Right atrium auricular region (tissue), 2 donors: ENCODE measurements at regions not wholly inside any gene's neighbourhood (a gene's known extent, or its start where the extent isn't known, plus 50 kb on each side); places are given as distances from the start of the nearest gene placed in this dataset.
A peak's percentile ranks its signal among the peaks of the same experiment; 100 is the strongest.

Source experiments
- DNase-seq: peaks from one replicate; pipeline ENCODE4 v3.0.0-alpha.2; 2019; ENCODE audit warnings: low spot score
- H3K27ac ChIP-seq, 2 donors: fragments of 200-600 bp; sonication (generic); 1 replicate in 1 of 2; 2 replicates in 1 of 2; pipeline ENCODE4 v1.5.1; 2016 to 2019
- H3K27me3 ChIP-seq, 2 donors: fragments of 200-600 bp; sonication (generic); one replicate each; pipeline versions ENCODE4 v1.5.1 to v1.6.0; 2017 to 2019
- H3K36me3 ChIP-seq: fragments of 200-600 bp; sonication (generic); one replicate; pipeline ENCODE4 v1.5.1; 2016
- H3K4me1 ChIP-seq, 2 donors: fragments of 200-600 bp; sonication (generic); one replicate each; pipeline versions ENCODE4 v1.5.1 to v1.6.0; 2017 to 2019
- H3K4me3 ChIP-seq, 2 donors: fragments of 200-600 bp; sonication (generic); 1 replicate in 1 of 2; 2 replicates in 1 of 2; pipeline ENCODE4 v1.5.1; 2017 to 2019; ENCODE audit warnings: mild to moderate bottlenecking in 1 of 2, moderate library complexity in 1 of 2
- H3K9me3 ChIP-seq, 2 donors: fragments of 200-600 bp; sonication (generic); one replicate each; pipeline ENCODE4 v1.5.1; 2019
- TF ChIP-seq, protein P1 (sequence below), 2 donors: fragments of 200-600 bp; sonication (generic); IDR thresholded peaks; one replicate each; pipeline ENCODE4 v1.5.1; 2019; ENCODE audit warnings: antibody characterized with exemption in 2 of 2

DNA sequence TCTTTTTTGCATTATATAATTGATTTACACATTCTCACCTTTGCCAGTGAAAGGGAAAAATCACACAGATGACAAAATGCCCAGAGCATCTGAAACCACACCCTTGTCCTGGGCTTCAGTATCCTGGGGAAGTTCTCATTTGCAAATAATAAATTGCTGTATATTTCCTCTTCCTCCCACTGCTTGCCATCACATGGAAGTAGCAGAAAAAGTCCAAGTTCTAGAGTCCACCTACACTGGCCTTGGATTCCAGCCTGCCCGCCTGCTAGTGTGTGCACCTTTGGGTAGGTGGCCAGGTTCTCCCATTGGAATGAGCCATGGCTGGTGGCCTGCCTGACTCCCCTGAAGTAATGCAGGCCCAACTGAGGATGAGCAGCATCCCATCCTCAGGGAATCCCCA lies 149.4 kb downstream of the GADD45G start:
- H3K4me1 ChIP-seq, result peaks cover 0 to 22% of the 10 kb centered on the region in 2 donors
- no peaks in the 10 kb centered on the region for H3K9me3 ChIP-seq
- H3K27me3 ChIP-seq, result no peaks in the 10 kb centered on the region
- H3K36me3 ChIP-seq, result no peaks in the 10 kb centered on the region
- TF ChIP-seq, protein P1, sequence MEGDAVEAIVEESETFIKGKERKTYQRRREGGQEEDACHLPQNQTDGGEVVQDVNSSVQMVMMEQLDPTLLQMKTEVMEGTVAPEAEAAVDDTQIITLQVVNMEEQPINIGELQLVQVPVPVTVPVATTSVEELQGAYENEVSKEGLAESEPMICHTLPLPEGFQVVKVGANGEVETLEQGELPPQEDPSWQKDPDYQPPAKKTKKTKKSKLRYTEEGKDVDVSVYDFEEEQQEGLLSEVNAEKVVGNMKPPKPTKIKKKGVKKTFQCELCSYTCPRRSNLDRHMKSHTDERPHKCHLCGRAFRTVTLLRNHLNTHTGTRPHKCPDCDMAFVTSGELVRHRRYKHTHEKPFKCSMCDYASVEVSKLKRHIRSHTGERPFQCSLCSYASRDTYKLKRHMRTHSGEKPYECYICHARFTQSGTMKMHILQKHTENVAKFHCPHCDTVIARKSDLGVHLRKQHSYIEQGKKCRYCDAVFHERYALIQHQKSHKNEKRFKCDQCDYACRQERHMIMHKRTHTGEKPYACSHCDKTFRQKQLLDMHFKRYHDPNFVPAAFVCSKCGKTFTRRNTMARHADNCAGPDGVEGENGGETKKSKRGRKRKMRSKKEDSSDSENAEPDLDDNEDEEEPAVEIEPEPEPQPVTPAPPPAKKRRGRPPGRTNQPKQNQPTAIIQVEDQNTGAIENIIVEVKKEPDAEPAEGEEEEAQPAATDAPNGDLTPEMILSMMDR (IDR thresholded peaks at IDR 0.05), result no peak
- H3K4me3 ChIP-seq, result no peak overlapping the region
- no peak overlapping the region for H3K27ac ChIP-seq
- no peak for DNase-seq

DNA sequence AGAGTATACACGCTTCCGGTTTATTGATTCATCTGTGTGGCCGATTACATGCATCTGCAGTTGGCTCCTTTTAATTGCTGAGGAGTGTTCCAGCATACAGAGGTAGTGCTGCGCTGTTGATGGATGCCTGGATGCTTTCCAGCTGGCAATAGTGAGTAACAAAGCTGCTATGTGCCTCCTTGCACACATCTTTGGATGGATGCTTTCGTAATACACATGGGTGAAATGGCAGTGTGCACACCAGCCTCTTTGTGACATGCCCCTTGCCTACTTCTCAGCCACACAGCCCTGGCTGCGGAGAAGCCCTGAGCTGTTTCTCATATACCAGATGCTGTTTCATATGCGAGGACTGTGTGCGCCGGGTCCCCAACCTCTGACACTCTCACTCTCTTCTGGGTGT lies 151.0 kb downstream of the GADD45G start:
- H3K9me3 ChIP-seq, result no peaks in the 10 kb centered on the region
- no peaks in the 10 kb centered on the region for H3K27me3 ChIP-seq
- H3K36me3 ChIP-seq, result no peaks in the 10 kb centered on the region
- H3K27ac ChIP-seq, result peak overlapping the region in 1 of 2 donors; percentile 19
- TF ChIP-seq, protein P1 (IDR thresholded peaks at IDR 0.05), result no peak
- DNase-seq, result no peak
- H3K4me1 ChIP-seq, result peaks cover 0 to 14% of the 10 kb centered on the region in 2 donors
- H3K4me3 ChIP-seq, result no peak overlapping the region

DNA sequence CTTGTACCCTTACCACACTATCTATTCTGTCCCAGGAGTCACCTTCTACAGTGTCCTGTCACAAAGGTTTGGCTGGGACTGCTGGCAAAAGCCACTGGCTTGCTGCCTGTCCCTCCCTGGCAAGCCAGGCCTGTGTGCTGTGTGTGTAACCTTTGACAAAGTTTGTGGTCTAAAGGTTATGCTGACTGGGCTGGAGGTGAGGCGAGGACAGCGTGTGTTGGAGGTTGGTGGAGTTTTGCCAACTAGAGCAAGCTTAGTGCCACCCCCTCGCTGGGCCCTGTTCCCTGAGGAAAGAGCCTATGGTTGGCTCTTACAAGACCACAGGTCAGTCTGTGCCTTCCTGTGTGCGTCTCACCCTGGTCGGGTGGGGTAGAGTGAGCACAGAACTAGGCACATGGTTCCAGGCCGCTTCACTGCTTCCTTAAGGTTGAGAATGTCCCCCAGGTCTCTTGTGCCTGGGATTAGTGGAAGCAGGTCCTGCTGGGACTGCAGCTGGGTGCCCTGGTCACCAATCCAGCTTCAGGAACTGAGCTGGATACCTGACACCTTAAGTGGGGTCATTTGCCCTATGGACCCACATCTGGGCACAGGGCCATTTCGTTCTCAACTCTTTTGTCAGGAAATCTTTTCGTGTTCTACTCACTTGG lies 152.2 kb downstream of the GADD45G start:
- Histone ChIP-seq H3K36me3 (no peaks in the 10 kb centered on the region), H3K9me3 (no peaks in the 10 kb centered on the region), H3K27me3 (no peaks in the 10 kb centered on the region), H3K4me1 (peaks cover 0 to 14% of the 10 kb centered on the region in 2 donors), H3K4me3 (no peak overlapping the region), H3K27ac (peak overlapping the region in 1 of 2 donors; percentile 19)
- TF ChIP-seq, protein P1 (IDR thresholded peaks at IDR 0.05), result no peak
- DNase-seq, result no peak

DNA sequence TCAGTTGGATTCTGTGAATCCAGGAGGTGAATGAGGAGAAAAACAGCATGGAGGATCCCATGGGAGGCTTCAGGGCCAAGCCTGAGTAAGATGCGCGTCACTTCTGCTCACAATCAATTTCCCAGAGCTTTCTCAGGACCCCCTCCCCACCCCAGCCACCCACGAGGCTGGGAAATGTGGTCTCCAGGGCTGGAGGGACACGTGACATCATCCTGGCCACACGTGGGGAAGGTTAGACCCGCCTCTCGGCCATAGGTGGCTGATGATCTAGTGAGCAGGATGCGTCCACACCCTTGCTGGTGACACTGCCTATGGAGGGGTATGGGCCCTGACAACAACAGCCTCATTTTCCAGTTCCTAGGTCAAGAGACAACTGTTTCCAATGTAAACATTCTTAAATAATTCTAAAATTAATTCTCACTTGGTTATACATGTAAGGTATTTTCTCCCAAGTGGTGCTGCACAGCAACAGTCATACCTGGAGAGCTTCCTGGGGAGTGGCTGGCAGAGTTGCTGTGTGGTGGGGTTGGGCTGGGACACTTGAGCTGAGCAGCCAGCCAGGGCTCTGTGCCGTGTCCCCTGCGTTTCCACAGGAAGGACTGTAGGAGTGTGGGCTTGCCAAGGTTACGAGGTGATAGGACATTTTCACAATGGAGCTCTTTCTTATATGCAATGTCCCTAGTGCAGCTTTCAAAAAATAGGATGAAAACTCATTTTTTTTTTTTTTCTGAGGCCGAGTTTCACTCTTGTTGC lies 153.1 kb downstream of the GADD45G start:
- Histone ChIP-seq H3K4me3 (no peak overlapping the region), H3K36me3 (no peaks in the 10 kb centered on the region), H3K4me1 (peaks cover 0 to 14% of the 10 kb centered on the region in 2 donors), H3K27ac (peak overlapping the region in 1 of 2 donors; percentile 19), H3K9me3 (no peaks in the 10 kb centered on the region), H3K27me3 (no peaks in the 10 kb centered on the region)
- no peak for DNase-seq
- TF ChIP-seq, protein P1 (IDR thresholded peaks at IDR 0.05), result no peak

DNA sequence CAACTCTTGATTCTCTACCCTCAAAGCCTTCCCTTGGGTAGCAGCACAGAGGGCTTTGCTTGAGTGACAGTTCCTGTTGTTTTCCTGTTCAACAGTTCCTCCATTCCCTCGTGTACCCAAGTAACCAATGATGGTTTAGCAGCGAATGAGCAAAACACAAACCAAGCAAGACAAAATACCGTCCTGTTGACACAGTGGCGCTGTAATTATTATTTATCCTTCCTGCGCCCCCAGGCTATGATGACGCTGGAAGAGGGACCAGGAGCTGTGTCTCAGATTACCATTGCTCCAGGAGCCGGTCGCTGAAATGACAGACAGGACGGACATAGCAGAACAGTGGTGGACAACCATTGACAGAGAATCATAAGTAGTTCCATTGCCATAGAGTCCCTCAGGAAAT lies 154.8 kb downstream of the GADD45G start:
- H3K4me1 ChIP-seq, result peaks cover 0 to 14% of the 10 kb centered on the region in 2 donors
- no peak overlapping the region for H3K4me3 ChIP-seq
- H3K9me3 ChIP-seq, result no peaks in the 10 kb centered on the region
- DNase-seq, result no peak
- TF ChIP-seq, protein P1 (IDR thresholded peaks at IDR 0.05), result no peak
- no peak overlapping the region for H3K27ac ChIP-seq
- no peaks in the 10 kb centered on the region for H3K36me3 ChIP-seq
- H3K27me3 ChIP-seq, result no peaks in the 10 kb centered on the region
